IPS DF 4.7 (cell line): ENCODE measurements at regions not wholly inside any gene's neighbourhood (a gene's known extent, or its start where the extent isn't known, plus 50 kb on each side); places are given as distances from the start of the nearest gene placed in this dataset.
"Not testable (repeated sequence)": the region's sequence is repeated elsewhere in the genome, so short reads cannot be mapped to it uniquely, and the experiment has no call there.

Source experiments
- DNase-seq: peaks from one replicate; pipeline ENCODE4 v3.0.0-alpha.2; 2013; ENCODE audit warnings: low spot score; ENCODE audit errors: extremely low read depth

DNA sequence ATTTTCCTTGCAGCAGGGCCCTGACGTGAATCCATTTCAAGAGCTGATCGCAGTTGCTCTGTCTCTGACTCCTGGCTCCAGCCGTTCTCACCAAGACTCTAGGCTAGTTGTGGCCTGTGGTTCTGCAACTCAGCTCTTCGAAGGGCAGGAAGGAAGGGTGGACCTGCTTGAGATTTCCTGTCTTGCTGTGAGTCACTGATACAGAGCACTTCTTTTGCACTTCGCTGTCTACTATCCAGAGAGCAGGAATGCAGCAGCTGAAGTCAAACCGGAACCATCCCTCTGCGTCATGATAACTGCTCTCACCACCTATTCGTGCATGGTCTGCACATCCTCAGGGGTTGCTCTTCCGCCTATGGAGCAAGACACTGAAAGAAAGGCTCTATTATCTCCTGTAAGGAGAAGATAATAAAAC lies 59.7 kb downstream of the RAP2B start:
- no peak for DNase-seq

DNA sequence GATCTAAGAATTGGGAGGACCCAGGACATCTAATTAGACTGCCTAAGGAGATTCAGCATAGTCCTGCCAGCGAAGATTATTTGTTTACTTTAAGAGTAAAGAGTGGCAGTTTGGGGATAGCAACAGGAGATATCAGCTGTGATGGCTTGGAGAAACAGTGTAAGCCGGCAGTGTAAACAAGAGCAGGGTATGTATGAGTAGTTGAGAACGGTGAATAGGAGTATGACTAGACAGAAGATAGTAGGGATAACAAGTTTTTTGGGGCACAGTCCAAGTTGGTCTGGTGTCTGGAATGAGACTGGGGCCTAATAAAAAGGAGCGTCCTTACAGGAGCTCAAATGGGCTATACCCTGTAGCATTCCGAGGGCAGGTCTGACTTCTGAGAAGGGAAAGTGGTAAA lies 64.9 kb downstream of the RAP2B start:
- DNase-seq = not testable (repeated sequence)

DNA sequence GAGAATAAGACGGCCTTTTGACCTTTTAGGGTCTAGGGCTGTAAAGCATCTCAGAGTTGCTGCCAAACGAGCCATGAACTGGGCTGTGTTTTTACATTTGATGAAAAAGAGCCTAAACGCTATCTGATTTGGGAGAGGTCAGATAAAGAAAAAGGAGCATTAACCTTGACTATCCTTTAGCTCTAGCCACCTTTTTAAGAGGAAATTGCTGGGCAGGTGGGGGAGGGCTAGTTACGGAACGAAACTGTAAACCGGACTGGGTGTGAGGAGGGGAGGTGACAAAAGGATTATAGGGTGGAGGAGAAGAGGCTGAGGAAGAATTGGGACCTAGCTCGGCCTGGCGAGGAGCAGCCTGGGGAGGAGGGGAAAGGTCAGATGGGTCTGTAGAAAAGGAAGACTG lies 68.4 kb downstream of the RAP2B start:
- not testable (repeated sequence) for DNase-seq

DNA sequence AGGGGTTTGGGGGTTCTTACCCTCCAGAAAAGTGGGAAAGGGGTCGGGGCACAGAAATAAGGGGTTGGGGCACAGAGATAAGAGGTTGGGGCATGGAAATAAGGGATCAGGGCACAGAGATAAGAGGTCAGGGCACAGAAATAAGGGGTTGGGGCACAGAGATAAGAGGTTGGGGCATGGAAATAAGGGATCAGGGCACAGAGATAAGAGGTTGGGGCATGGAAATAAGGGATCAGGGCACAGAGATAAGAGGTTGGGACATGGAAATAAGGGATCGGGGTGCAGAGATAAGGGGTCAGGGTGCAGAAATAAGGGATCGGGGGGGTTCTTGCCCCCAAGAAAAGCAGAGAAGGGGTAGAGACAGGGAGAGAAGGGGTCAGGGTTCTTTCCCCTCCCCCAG lies 69.2 kb downstream of the RAP2B start:
- not testable (repeated sequence) for DNase-seq

DNA sequence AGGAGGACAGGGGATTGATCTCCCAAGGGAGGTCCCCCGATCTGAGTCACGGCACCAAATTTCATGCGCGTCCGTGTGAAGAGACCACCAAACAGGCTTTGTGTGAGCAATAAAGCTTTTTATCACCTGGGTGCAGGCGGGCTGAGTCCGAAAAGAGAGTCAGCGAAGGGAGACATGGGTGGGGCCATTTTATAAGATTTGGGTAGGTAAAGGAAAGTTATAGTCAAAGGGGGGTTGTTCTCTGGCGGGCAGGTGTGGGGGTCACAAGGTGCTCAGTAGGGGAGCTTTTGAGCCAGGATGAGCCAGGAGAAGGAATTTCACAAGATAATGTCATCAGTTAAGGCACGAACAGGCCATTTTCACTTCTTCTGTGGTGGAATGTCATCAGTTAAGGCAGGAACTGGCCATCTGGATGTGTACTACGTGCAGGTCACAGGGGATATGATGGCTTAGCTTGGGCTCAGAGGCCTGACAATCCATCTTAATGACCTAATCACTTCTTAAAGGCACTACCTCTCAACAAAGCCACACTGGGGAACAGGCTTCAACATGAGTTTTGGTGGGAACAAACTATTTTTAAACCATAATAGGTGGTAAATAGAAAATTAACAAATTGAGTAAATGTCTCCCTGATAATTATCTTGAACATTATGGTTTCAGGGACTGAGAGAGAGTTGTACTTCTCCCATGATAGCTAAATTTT lies 70.2 kb downstream of the RAP2B start:
- DNase-seq = not testable (repeated sequence)

DNA sequence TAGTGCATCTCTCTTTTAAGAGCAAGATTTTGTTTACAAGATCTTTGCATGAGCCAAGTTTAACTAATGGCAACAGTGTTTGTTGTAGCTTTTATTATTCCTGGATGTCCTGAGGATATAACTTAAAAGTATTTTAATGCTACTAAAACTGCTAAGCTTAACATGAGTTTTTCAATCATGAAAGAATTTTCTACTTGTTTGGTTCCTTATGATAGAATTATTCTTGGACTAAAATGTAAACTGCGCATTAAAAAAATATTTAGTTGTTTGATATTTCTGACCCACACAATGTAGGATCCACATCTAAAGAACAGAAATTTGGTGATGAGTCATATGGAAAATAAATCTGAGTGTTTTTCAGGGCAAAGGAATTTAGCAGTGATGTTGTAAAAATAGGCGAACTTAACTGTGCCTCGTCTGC lies 70.8 kb downstream of the RAP2B start:
- DNase-seq = no peak

DNA sequence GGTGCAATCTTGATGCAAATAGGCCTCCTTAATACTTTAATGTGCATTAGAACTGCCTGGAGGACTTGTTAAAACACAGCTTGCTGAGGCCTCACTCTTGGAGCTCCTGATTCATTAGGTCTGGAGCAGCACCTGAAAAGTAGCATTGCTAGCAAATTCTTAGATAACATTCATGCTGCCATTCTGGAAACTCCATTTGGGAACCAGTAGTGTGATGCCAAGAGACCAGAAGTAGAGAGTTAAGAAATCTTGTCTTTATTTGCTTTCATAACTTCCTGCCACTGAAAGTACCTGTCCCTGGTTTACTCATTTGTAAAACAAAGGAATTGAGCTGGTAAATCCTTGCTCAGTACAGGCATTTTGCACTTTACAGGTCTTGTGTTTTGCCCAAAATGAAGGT lies 72.0 kb downstream of the RAP2B start:
- DNase-seq = no peak

DNA sequence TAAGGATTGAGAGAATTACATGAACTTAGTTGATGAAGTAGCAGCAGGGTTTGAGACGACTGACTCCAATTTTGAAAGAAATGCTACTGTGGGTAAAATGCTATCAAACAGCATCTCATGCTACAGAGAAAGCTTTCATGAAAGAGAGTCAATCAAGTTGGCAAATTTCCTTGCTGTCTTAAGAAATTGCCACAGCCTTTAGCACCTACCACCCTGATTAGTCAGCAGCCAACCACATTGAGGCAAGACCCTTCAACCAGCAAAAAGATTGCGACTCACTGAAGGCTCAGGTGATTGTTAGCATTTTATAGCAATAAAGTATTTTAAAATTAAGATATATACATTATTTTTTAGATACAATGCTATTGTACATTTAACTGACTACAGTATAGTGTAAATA lies 80.9 kb downstream of the RAP2B start:
- no peak for DNase-seq

DNA sequence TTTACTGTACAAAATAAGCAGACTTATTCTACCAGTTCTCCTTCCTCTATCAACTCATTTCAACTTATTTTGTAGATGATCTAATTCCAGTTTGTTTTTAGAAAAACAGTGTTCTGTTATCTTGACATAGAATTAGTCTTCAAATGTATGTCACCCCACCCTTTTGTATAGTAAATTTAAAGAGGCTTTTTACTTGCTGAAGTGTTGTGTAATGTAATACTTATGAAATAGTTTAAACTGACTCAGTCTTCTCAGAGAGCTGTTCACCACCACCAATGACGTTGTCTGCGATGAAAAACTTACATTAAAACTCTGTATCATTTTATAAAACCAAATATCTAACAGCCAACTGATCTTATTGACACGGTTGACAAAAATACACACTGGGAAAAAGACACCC lies 82.9 kb downstream of the RAP2B start:
- DNase-seq = no peak

DNA sequence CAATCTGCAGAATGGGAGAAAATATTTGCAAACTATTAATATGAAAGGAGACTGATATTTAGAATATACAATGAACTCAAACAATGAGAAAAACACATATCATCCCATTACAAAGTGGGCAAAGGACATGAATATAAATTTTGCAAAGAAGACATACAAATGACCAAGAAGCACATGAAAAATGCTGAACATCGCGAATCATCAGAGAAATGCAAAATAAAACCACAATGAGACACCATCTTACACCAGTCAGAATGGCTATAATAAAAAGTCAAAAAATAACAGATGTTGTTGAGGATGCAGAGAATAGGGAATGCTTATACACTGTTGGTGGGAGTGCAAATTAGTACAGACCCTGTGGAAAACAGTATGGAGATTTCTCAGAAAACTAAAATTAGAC lies 83.6 kb downstream of the RAP2B start:
- DNase-seq = no peak

DNA sequence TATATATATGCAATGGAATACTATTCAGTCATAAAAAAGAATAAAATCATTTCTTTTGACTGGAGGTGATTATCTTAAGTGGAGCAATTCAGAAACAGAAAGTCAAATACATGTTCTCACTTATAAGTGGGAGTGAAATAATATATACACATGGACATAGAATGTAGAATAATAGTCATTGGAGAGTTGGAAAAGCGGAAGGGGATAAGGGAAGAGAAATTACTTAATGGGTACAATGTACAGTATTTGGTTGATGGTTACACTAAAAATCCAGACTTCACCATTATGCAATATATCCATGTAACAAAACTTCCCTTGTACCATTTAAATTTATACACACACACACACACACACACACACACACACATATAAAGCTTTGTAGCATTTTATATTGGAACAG lies 84.3 kb downstream of the RAP2B start:
- DNase-seq = no peak

DNA sequence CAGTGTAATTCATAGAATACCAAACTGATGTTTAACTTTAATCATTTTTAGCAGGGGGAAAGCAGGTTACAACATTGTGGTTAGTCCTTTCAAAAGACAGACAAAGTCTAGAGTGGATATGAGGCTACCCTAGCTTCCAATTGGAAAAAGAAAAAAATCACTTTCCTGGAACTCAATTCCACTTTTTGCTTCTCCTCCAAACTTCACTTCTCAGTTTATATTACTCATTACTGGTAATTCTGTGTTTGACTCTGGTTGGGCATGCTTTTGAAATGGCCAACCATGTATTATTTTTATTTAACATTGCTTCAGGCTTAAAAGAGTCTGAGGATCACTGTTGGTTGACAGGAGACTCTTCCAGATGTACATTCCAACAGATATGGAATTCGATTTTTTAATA lies 84.8 kb downstream of the RAP2B start:
- no peak for DNase-seq

DNA sequence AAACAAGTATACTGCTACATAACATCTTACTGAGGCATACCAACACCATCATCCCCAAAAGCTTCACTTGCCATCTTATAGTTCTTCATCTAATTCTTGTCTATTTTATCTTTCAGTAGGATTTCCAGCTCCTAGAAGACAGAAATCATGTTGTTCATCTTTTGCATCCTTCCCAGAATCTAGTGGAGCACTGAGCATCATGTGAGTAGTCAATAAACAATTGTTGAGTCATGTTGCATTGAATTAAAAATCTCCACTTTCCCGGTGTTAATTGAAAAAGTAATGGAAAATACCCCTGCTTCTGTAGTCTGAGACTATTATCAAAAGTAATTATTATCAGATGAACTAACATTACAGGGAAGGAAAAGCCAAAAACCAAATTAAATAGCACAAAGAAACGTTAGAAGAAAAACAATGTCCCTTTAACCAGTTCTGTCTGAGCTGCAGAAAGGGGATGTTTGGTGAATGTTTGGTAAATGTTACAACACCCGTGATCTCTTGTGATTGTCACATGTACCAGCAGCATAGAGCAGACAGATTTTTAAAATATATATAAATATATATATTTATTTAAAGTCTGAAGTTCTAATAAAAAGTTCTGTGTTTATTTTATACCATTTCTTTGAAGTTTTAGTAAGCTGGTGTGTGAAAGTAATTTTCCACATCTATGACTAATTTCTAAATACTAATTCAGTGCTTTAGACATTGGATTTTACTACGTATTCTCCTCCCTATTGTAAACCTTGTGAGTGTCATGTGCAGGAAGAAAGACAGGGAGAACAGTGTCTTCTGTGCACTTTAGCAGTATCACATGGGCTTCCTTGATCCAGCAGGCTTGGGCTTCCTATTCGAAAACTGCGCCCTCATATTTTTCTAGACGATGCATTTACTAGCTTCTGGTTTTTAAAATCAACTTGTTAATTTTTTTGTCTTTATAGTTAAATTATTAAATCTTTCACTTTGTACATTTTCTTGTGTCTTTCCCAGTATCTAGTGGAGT lies 85.6 kb downstream of the RAP2B start:
- no peak for DNase-seq

DNA sequence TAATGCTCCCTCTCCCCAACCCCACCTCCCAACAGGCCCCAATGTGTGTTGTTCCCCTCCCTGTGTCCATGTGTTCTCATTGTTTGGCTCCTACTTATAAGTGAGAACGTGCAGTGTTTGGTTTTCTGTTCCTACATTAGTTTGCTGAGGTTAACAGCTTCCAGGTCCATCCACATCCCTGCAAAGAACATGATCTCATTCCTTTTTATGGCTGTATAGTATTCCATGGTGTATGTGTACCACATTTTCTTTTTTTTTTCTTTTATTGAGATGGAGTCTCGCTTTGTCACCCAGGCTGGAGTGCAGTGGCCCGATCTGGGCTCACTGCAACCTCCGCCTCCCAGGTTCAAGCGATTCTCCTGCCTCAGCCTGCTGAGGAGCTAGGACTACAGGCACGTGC lies 86.8 kb downstream of the RAP2B start:
- not testable (repeated sequence) for DNase-seq

DNA sequence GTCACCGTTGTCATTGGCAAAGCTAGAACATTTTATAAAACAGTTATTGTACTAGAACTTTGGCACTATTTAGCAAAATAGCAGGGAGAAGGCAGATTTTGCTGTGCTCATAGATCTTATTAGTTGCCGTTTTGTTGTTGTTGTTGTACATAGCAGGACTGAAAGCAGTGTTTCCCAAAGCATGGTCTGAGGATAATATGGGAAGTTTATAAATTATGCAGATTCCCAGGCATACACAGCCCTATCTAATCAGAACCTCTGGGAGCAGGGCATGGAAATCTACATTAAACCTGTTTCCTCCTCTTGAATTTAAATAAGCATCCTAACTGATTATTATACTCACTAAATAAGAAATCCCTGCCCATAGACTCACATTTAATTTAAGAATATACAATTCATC lies 87.9 kb downstream of the RAP2B start:
- DNase-seq = no peak

DNA sequence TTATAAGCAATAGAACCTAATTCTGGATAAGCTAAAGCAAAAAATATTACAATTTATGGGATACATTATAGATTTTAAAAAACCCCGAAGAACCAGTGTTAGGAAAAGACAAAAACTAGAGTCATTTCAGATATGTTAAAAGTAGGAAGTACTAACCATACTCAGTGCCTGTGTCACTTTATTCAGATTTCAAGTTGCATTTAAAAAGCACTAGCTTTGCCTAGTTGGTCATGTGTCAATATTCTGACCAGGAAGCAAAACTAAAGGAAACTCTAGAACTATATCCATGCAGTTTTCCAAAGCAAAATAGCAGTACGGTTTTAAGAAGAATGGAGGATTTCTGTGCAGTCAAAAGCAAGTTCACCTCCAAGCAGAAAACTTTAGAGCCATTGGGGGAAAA lies 88.4 kb downstream of the RAP2B start:
- no peak for DNase-seq

DNA sequence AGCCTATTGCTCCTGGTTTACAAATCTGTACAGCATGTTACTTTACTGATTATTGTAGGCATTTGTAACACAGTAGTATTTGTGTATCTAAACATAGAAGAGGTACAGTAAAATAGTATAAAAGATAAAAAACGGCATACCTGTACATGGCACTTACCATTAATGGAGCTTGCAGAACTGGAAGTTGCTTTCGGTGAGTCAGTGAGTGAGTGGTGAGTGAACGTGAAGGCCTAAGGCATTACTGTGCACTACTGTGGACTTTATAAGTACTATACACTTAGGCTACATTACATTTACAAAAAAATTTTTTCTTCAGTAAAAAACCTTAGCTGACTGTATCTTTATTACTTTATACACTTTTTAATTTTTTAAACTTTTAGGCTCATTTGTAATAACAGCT lies 90.9 kb downstream of the RAP2B start:
- DNase-seq = no peak

DNA sequence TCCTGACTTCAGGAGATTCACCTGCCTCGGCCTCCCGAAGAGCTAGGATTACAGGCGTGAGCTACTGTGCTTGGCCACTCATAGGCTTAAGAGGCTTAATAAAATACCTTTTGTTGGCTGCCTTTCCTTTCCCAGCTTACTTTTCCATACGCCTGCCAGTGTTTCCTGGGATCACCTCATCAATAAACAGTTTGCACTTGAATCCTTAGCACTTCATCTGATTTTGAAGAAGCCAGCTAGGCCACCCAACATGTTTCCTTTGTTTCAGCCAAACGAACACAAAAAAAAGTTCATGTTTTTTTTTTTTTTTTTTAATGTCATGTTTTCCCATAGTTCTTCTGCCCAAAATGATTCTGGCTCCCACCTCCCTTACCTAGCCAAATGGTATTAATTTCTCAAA lies 92.3 kb downstream of the RAP2B start:
- DNase-seq = no peak

DNA sequence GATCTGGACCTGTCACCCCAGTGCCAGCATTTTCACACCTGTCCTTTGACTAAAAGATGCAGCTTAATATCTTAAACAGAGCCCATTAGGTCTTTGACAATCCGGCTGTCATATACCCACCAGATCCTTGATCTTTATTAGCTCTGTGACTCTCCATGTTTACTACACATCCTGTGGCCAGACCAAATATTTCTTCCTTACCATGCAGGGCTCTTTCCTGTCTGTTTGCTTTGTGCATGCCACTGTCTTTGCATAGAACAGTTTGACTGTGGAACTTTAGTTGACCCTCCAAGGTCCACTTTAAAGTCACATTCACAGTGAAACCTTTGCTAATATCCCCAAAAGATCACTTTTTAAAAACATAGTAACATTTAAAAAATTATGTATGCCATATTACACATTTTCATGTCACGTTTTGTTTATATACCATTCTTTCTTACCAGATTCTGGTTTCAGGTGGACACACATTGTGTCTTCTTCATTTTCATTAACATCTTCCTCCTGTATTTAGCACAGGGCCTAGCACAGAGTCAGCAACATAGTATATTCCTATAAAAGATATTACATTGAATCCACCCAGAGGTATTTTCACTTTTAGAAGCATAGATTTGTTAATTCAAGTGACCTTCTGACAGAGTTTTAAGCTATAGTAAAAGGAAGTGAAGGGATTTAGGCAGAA lies 95.8 kb downstream of the RAP2B start:
- DNase-seq = no peak

DNA sequence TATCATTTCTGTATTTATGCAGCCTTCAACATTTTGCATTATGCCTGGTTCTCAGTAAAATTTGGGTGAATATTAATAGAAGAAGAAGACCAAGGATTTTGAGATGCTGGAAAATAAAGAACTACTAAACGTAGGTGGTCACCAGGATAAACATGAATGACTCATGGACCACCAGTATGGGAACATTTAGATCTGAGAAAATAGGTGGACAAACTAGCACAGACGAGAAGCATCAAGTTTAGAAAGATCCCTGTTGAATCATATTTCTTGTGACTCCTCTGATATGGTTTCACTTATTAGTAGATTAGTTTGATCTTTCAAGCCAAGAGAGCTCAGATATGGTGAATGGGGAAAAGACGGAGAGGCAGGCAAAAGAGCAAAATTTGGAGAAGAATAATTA lies 97.9 kb downstream of the RAP2B start:
- DNase-seq = no peak

DNA sequence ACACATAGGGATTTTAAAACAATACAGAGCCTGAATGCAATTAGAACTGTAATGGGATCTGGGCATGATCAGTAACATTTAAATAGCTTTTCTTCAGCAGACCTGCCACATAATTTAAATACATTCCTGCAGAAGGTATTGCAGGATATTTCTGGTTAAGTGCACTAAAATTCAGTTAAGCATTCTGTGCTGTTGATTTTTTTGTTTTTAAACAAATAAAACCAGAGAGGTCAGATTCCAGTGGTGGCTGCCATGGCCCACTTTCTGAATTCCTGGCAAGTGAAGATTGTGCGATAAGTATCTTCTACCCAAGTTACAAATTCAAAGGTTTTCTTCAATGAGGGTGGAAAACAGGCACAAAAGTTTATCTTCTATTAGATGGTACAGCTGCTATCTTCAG lies 98.7 kb downstream of the RAP2B start:
- DNase-seq = no peak

DNA sequence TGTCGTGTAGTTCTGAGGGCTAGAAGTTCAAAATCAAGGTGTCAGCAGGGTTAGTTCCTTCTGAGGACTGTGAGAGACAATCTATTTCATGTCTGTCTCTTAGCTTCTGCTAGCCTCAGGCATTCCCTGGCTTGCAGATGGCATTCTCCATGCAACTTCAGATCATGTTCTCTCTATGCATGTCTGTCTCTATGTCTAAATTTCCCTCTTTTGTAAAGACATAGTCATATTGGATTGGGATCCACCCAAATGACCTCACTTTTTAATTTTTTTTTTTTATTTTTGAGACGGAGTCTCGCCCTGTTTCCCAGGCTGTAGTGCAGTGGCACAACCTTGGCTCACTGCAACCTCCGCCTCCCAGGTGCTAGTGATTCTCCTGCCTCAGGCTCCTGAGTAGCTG lies 104.6 kb downstream of the RAP2B start:
- no peak for DNase-seq
